Body of pancreas (tissue), 4 donors: ENCODE measurements at regions not wholly inside any gene's neighbourhood (a gene's known extent, or its start where the extent isn't known, plus 50 kb on each side); places are given as distances from the start of the nearest gene placed in this dataset.

Experiments
- POLR2A ChIP-seq, 3 donors: fragments of 450-650 bp; IDR thresholded peaks; one replicate each; pipeline ENCODE4 v1.6.1; 2016; ENCODE audit warnings: antibody characterized with exemption in 3 of 3, mild to moderate bottlenecking in 2 of 3
- TF ChIP-seq, protein P1 (sequence below), 7 experiments: fragments of 450-650 bp in 4 of 7; fragments of 200-600 bp in 3 of 7; sonication (generic) in 3 of 7; IDR thresholded peaks; one replicate each; pipeline ENCODE4 v1.5.1; 2016 to 2019; ENCODE audit warnings: antibody characterized with exemption in 7 of 7

DNA sequence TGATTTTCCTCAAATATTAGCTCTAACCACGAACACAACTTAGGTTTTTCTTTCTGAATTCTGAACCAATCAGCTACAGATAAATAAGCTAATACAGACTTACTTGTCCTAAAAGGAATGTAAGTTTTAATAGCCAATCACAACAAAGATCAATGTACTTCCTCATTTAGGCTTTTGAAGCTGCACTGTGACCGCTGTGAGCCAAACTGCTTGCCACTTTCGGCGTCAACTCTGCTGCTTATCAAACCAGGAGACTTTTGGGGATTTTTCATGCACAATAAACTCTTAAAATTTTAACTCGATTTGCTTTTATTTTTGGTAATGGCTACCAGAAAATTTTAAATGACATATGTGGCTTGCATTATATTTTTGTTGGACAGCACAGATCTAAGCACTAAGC lies 92.5 kb downstream of the TMPRSS5 start:
- TF ChIP-seq, protein P1, sequence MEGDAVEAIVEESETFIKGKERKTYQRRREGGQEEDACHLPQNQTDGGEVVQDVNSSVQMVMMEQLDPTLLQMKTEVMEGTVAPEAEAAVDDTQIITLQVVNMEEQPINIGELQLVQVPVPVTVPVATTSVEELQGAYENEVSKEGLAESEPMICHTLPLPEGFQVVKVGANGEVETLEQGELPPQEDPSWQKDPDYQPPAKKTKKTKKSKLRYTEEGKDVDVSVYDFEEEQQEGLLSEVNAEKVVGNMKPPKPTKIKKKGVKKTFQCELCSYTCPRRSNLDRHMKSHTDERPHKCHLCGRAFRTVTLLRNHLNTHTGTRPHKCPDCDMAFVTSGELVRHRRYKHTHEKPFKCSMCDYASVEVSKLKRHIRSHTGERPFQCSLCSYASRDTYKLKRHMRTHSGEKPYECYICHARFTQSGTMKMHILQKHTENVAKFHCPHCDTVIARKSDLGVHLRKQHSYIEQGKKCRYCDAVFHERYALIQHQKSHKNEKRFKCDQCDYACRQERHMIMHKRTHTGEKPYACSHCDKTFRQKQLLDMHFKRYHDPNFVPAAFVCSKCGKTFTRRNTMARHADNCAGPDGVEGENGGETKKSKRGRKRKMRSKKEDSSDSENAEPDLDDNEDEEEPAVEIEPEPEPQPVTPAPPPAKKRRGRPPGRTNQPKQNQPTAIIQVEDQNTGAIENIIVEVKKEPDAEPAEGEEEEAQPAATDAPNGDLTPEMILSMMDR (IDR thresholded peaks at IDR 0.05), result no peak
- TF ChIP-seq POLR2A (IDR thresholded peaks at IDR 0.05), result no peak
